ENCODE measurements at regions not wholly inside any gene's neighbourhood (a gene's known extent, or its start where the extent isn't known, plus 50 kb on each side); places are given as distances from the start of the nearest gene placed in this dataset.

DNA sequence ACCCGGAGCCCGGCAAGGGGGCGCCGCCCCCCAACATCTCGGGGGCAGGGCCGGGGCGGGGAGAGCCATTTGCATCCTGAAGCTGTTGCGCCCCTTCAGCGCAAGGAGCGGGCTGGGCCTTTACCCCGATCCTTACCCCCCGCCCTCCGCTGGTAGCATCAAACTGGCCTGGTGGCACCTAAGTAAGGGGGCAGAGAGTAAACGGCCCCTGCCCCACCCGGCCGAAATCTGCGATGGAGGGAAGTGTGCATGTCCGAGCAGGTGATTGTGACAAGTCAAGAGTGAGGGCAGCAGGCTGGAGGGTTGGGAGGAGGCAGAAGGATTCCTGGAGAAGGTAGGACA, 101.2 kb downstream of the ESM1 start:
- no peak for DNase-seq (ENCODE audit: low read depth)
- TF ChIP-seq, protein P1, sequence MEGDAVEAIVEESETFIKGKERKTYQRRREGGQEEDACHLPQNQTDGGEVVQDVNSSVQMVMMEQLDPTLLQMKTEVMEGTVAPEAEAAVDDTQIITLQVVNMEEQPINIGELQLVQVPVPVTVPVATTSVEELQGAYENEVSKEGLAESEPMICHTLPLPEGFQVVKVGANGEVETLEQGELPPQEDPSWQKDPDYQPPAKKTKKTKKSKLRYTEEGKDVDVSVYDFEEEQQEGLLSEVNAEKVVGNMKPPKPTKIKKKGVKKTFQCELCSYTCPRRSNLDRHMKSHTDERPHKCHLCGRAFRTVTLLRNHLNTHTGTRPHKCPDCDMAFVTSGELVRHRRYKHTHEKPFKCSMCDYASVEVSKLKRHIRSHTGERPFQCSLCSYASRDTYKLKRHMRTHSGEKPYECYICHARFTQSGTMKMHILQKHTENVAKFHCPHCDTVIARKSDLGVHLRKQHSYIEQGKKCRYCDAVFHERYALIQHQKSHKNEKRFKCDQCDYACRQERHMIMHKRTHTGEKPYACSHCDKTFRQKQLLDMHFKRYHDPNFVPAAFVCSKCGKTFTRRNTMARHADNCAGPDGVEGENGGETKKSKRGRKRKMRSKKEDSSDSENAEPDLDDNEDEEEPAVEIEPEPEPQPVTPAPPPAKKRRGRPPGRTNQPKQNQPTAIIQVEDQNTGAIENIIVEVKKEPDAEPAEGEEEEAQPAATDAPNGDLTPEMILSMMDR (conservative IDR thresholded peaks at IDR 0.05; ENCODE audit: low read depth, low read length): no peak
- H3K4me3 ChIP-seq (ENCODE audit: low read depth, low read length): peak overlapping the region; percentile 59

DNA sequence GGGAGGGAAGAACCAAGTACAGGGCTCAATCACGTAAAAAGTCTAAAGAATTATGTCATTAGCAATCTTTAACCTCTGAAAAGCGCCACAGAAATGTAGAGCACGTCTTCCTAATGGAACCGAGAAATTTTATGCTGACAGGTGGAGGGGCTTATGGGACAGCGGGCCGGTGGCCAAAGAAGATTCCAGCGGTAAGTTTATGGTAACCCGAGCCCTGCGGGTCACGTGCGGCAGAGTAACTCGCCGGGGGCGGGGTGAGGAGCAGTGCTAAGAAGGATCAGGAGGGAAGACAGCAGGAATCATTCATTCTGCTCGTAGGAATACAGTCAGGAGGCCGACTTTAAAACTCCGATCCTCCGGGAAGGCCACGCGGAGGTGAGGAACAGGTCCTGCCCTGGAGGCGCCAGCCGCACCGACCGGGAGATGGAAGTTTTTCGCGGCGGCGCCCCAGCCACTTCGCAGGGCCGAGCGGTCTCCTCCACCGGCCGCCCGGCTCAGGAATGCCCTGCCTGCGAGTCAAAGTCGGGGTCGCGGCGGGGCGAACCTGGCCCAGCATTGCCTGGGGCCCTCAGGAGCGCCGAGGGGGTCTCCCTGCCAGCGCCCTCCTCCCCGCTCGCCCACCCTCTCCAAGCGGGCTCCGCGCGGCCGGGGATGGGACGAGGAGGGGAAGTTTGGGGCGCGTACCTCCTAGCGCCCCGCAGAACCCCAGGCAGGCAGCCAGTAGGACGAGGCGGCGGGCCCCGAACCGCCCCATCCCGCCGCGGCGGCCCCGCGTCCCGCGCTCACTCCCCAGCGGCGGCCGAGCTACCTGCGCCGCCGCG, 101.8 kb downstream of the ESM1 start:
- TF ChIP-seq, protein P1 (conservative IDR thresholded peaks at IDR 0.05; ENCODE audit: low read depth, low read length): no peak
- DNase-seq (ENCODE audit: low read depth): peak; percentile 78
- H3K4me3 ChIP-seq (ENCODE audit: low read depth, low read length): peak overlapping the region; percentile 59

DNA sequence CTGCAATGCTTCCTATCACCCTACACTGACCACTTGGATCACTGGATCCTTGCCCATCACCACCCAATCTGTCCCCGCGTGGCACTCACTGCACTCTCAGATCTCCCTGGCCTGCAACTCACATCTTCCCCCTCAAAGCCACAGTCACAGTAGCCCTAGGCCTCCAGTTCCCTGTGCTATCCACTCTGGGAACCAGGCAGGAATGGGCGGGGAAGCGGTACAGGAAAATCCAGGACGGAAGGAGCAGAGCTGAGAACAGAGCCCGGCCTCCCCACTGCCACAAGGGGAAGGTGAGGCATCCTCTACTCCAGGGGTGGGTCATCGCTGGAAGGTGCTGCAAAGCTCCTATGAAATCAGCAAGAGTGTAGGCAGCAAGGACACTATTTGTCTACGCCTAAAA, 102.6 kb downstream of the ESM1 start:
- no peak overlapping the region for H3K4me3 ChIP-seq (ENCODE audit: low read depth, low read length)
- TF ChIP-seq, protein P1 (conservative IDR thresholded peaks at IDR 0.05; ENCODE audit: low read depth, low read length): no peak
- DNase-seq (ENCODE audit: low read depth): no peak

DNA sequence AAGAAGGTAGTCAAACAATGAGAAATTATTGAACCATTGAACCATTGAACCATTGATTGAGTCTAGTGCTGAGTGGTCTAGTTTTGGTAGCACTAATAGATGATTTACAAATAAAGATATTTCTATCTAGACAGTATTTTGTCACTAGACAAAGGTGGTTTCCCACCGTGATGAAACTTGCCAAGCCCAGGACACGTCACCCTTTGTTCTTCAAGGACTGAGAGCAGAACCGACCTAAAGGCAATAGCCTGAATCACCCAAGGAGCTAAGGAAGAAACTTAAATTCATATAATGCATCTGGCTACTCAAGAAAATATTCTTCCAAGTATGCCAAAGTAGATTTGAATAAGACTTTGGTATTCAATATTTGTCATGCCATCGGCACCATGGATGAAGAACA, 103.3 kb downstream of the ESM1 start:
- no peak for DNase-seq (ENCODE audit: low read depth)

DNA sequence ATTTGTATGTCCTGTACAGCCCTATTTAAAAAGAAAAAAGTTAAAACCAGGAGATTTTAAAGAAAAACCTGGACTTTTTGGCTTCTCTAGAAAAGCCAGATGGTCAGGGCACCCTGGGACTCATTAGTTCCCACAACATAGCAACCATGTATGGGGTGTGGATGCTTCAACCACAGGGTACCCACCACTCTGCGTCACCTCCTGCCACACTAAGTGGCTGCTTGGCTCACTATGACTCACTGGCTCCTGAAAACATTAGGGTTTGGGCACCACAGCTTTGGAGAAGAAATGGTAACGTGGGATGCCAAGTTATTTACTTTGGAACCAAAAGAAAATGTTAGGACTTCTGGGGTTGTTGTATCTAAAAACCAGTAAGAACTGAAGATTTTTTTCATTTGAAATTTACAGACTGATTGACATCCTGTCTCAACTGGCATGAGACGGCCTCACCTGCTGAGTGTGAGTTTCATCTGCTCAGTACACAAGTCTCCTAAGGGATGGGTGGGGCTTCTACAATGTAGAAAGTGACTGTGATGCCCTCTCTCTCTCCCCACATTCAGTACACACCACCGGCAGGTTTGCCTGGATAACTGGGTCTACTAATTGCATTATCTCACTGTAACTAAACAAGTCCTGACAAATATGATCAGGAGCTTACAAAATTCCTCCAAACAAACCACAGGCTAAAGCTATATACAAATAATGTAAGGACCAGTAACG, 103.9 kb downstream of the ESM1 start:
- DNase-seq (ENCODE audit: low read depth): no peak
- TF ChIP-seq, protein P1 (conservative IDR thresholded peaks at IDR 0.05; ENCODE audit: low read depth, low read length): no peak
- H3K4me3 ChIP-seq (ENCODE audit: low read depth, low read length): no peak overlapping the region

More for the DNA sequence above, 103.3 kb downstream of the ESM1 start:
- TF ChIP-seq, protein P1 (conservative IDR thresholded peaks at IDR 0.05; ENCODE audit: low read depth, low read length): no peak
- H3K4me3 ChIP-seq (ENCODE audit: low read depth, low read length): no peak overlapping the region

DNA sequence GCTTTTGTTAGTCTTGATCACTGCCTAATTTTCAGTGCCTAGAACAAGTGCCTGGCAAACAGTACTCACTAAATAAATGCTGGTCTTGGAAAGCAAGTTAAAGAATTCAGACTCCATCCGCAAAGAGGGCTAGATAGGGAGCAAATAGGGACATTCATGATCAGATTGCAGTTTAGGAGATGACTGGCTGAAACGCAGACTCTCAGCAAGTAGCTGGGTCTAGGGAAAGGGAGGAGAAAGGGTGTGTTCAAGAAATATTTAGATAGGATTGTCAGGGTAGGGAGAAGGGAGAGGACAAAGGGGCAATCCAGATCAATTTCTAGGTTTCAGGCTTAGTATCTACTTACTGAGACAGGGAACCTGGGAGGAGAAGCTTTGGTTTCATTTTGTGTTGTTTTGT, 108.4 kb downstream of the ESM1 start:
- no peak overlapping the region for H3K4me3 ChIP-seq (ENCODE audit: low read depth, low read length)
- TF ChIP-seq, protein P1 (conservative IDR thresholded peaks at IDR 0.05; ENCODE audit: low read depth, low read length): no peak
- no peak for DNase-seq (ENCODE audit: low read depth)

All from choroid plexus epithelial cell (primary cell).